OCI-LY7 (cell line): ENCODE measurements at regions not wholly inside any gene's neighbourhood (a gene's known extent, or its start where the extent isn't known, plus 50 kb on each side); places are given as distances from the start of the nearest gene placed in this dataset.

ENCODE experiments used
- BruUV-seq: library from RNA; stranded (reverse); fragments of 400-500 nt; replicated peaks from 2 replicates; lab custom pipeline; 2021; lab: Mats Ljungman, UMichigan
- CTCF ChIA-PET: fragments of 300-600 bp; sonication (Branson Sonifier 250); formaldehyde crosslinking; loops from one replicate; lab custom pipeline; 2022; ENCODE audit warnings: antibody characterized with exemption; ENCODE audit not compliant: unreplicated experiment; lab: Charles Lee
- POLR2A ChIA-PET: fragments of 300-600 bp; sonication (Branson Sonifier 250); formaldehyde crosslinking; loops from one replicate; lab custom pipeline; 2022; ENCODE audit warnings: antibody characterized with exemption; lab: Charles Lee
- DNase-seq: peaks from one replicate; pipeline ENCODE4 v3.0.0-alpha.2; 2015; ENCODE audit warnings: low spot score
- H2AFZ ChIP-seq: fragments of 200-600 bp; sonication (generic), shearing (Covaris generic); 2 replicates; pipeline ENCODE4 v1.6.1; 2014; ENCODE audit warnings: mild to moderate bottlenecking, antibody characterized with exemption, low read length, moderate library complexity
- H3K27ac ChIP-seq: fragments of 200-600 bp; sonication (generic); 2 replicates; pipeline ENCODE4 v1.5.1; 2014; ENCODE audit warnings: mixed run types, low read depth, mild to moderate bottlenecking, moderate library complexity, low read length, inconsistent platforms; ENCODE audit not compliant: poor library complexity, severe bottlenecking
- H3K36me3 ChIP-seq: fragments of 200-600 bp; sonication (generic); 2 replicates; pipeline ENCODE4 v1.6.1; 2014; ENCODE audit warnings: mild to moderate bottlenecking, antibody characterized with exemption, low read length, moderate library complexity, mixed read lengths; ENCODE audit not compliant: insufficient read depth
- H3K4me1 ChIP-seq: fragments of 200-600 bp; sonication (generic); 2 replicates; pipeline ENCODE4 v1.5.1; 2014; ENCODE audit warnings: mild to moderate bottlenecking, low read length; ENCODE audit not compliant: insufficient read depth, poor library complexity, severe bottlenecking
- H3K4me2 ChIP-seq: fragments of 200-600 bp; sonication (generic); 2 replicates; pipeline ENCODE4 v1.6.1; 2014; ENCODE audit warnings: mild to moderate bottlenecking, low read length
- H3K4me3 ChIP-seq: fragments of 200-600 bp; sonication (generic); 2 replicates; pipeline ENCODE4 v1.5.1; 2014; ENCODE audit warnings: mild to moderate bottlenecking, low read depth, low read length; ENCODE audit not compliant: poor library complexity, severe bottlenecking
- H3K79me2 ChIP-seq: fragments of 200-600 bp; sonication (generic); 2 replicates; pipeline ENCODE4 v1.6.1; 2016; ENCODE audit warnings: low read depth, mild to moderate bottlenecking, low read length, moderate library complexity, mixed read lengths; ENCODE audit not compliant: insufficient read depth
- H3K9me2 ChIP-seq: fragments of 200-600 bp; sonication (generic); 2 replicates; pipeline ENCODE4 v1.6.1; 2016; ENCODE audit warnings: mild to moderate bottlenecking, low read length, mixed read lengths; ENCODE audit not compliant: insufficient read depth
- H3K9me3 ChIP-seq: fragments of 200-600 bp; sonication (generic); 2 replicates; pipeline ENCODE4 v1.6.1; 2014; ENCODE audit warnings: mild to moderate bottlenecking, mixed run types, low read length, mixed read lengths
- H4K20me1 ChIP-seq: fragments of 200-600 bp; sonication (generic); 2 replicates; pipeline ENCODE4 v1.6.1; 2014; ENCODE audit warnings: mild to moderate bottlenecking, antibody characterized with exemption, low read length, moderate library complexity, mixed read lengths; ENCODE audit not compliant: insufficient read depth
- EZH2phosphoT487 ChIP-seq: fragments of 200-600 bp; sonication (generic); IDR thresholded peaks from 2 replicates; pipeline ENCODE4 v1.6.1; 2018; ENCODE audit warnings: low read depth, borderline replicate concordance, mild to moderate bottlenecking, mixed run types, antibody characterized with exemption, low read length, moderate library complexity, mixed read lengths
- intact Hi-C: fragments of 100-400 bp; cut with micrococcal nuclease; formaldehyde crosslinking; loops from one replicate; pipeline ENCODE4 v1.10.0; 2022; ENCODE audit not compliant: unreplicated experiment
- TF ChIP-seq, protein P1 (sequence below): fragments of 200-600 bp; sonication (generic); conservative IDR thresholded peaks from 2 replicates; pipeline ENCODE4 v1.5.1; 2014; ENCODE audit warnings: mild to moderate bottlenecking, antibody characterized with exemption, low read length, moderate library complexity, mixed read lengths

GRCh38 chr9:134591573-134591981 lies 50.0 kb upstream of the COL5A1 start:
- BruUV-seq: no TSS peak

More at GRCh38 chr9:134591573-134591981, 50.0 kb upstream of the COL5A1 start:
- no peaks in the 10 kb centered on the region for H3K36me3 ChIP-seq
- no peak overlapping the region for H3K27ac ChIP-seq
- no peak overlapping the region for H3K4me2 ChIP-seq
- no peaks in the 10 kb centered on the region for H3K79me2 ChIP-seq
- ChIA-PET POLR2A (no interaction called here), CTCF (no interaction called here)
- TF ChIP-seq EZH2phosphoT487: no peak
- TF ChIP-seq, protein P1, sequence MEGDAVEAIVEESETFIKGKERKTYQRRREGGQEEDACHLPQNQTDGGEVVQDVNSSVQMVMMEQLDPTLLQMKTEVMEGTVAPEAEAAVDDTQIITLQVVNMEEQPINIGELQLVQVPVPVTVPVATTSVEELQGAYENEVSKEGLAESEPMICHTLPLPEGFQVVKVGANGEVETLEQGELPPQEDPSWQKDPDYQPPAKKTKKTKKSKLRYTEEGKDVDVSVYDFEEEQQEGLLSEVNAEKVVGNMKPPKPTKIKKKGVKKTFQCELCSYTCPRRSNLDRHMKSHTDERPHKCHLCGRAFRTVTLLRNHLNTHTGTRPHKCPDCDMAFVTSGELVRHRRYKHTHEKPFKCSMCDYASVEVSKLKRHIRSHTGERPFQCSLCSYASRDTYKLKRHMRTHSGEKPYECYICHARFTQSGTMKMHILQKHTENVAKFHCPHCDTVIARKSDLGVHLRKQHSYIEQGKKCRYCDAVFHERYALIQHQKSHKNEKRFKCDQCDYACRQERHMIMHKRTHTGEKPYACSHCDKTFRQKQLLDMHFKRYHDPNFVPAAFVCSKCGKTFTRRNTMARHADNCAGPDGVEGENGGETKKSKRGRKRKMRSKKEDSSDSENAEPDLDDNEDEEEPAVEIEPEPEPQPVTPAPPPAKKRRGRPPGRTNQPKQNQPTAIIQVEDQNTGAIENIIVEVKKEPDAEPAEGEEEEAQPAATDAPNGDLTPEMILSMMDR: no peak
- H3K9me3 ChIP-seq: no peaks in the 10 kb centered on the region
- intact Hi-C loops: no loop called here
- H3K4me3 ChIP-seq: no peak overlapping the region
- H3K9me2 ChIP-seq: no peaks in the 10 kb centered on the region
- no peak overlapping the region for H2AFZ ChIP-seq
- H3K4me1 ChIP-seq: no peaks in the 10 kb centered on the region
- no peaks in the 10 kb centered on the region for H4K20me1 ChIP-seq
- no peak for DNase-seq
